ENCODE measurements at regions not wholly inside any gene's neighbourhood (a gene's known extent, or its start where the extent isn't known, plus 50 kb on each side); places are given as distances from the start of the nearest gene placed in this dataset.

- no peak for TF ChIP-seq WRNIP1 (IDR thresholded peaks at IDR 0.05; ENCODE audit: borderline replicate concordance, low read depth, low read length)
- no peak for TF ChIP-seq E2F8 (IDR thresholded peaks at IDR 0.05; ENCODE audit: low read depth, partially characterized antibody)
- TF ChIP-seq GABPA (IDR thresholded peaks at IDR 0.05; ENCODE audit: low read depth), result no peak
Measured at GRCh38 chr10:16009785-16010184, 149.5 kb upstream of the MINDY3 start (continued).

- no peaks in the 10 kb centered on the region for H3K4me1 ChIP-seq (ENCODE audit: control insufficient read depth, insufficient read depth, low read length)
- H3K9ac ChIP-seq (ENCODE audit: control insufficient read depth, insufficient read depth, low read length), result no peak overlapping the region
- intact Hi-C loops (cut with micrococcal nuclease; ENCODE audit: unreplicated experiment), result no loop called here
- TF ChIP-seq SUZ12 (IDR thresholded peaks at IDR 0.05; ENCODE audit: unreplicated experiment) (no peak), E2F8 (IDR thresholded peaks at IDR 0.05; ENCODE audit: low read depth, partially characterized antibody) (no peak), NFYB (IDR thresholded peaks at IDR 0.05; ENCODE audit: insufficient read depth, low read depth, low read length) (no peak), FOS (IDR thresholded peaks at IDR 0.05; ENCODE audit: borderline replicate concordance, extremely low read depth, insufficient read length) (no peak), HSF1 (IDR thresholded peaks at IDR 0.05; ENCODE audit: low read depth, low read length) (no peak), NKRF (conservative IDR thresholded peaks at IDR 0.05) (no peak)
- ChIA-PET POLR2A (no interaction called here), SMC1A (ENCODE audit: uncharacterized antibody, unreplicated experiment) (no interaction called here), RAD21 (ENCODE audit: unreplicated experiment) (no interaction called here), CTCF (no interaction called here)
- in situ Hi-C loops (cut with MboI), result no loop called here
- H3K27ac ChIP-seq (ENCODE audit: control insufficient read depth, insufficient read depth), result no peak overlapping the region
- H3K4me2 ChIP-seq (ENCODE audit: control insufficient read depth, insufficient read depth), result no peak overlapping the region
- no peak overlapping the region for H3K4me3 ChIP-seq
- DNase-seq (ENCODE audit: low read depth, low spot score), result no peak
- no peak for ATAC-seq
- no peak for FAIRE-seq
- H3K79me2 ChIP-seq (ENCODE audit: control insufficient read depth, insufficient read depth, low read length), result no peaks in the 10 kb centered on the region
- no peaks in the 10 kb centered on the region for H3K9me3 ChIP-seq (replicated peaks; ENCODE audit: control insufficient read depth, insufficient read depth, low read length)
- H3K27me3 ChIP-seq (replicated peaks in 1 of 2; ENCODE audit: control insufficient read depth in 2 of 2, insufficient read depth in 2 of 2, low read length in 1 of 2), result no peaks in the 10 kb centered on the region
- H3K36me3 ChIP-seq (ENCODE audit: control insufficient read depth in 2 of 2, insufficient read depth in 2 of 2, low read length in 1 of 2), result no peaks in the 10 kb centered on the region
- H2AFZ ChIP-seq (ENCODE audit: control insufficient read depth, low read depth, low read length), result no peak overlapping the region
- no peaks in the 10 kb centered on the region for H4K20me1 ChIP-seq (ENCODE audit: control insufficient read depth, insufficient read depth)
- no TSS peak for BruUV-seq (replicated peaks)
Measured at GRCh38 chr10:16011548-16011947, 151.2 kb upstream of the MINDY3 start.

All from GM12878 (cell line).